NCI-H2171 (cell line): ENCODE measurements at regions not wholly inside any gene's neighbourhood (a gene's known extent, or its start where the extent isn't known, plus 50 kb on each side); places are given as distances from the start of the nearest gene placed in this dataset.
"Not testable (repeated sequence)": the region's sequence is repeated elsewhere in the genome, so short reads cannot be mapped to it uniquely, and the experiment has no call there.

Experiments used
- DNase-seq: peaks from one replicate; lab custom pipeline; 2025; lab: John Stamatoyannopoulos, UW

DNA sequence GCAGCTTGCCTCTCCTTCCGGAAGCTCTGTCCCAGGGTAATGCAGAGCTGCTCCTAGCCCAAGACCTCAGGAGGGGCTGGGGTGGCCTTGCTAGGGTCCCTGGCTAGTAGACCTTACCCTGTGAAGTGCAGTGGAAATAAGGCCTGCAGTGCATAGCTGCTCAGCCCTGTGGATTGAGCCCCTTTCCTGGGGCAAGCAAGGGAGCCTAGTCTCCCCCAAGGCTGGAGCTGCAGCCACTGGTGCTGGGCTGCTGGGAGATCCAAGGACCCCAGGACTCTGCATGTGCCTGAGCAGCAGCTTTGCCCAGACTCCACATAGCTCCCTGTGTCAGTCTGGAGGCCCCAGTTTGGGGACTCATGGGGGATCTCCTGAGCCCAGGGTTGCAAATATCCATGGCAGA lies 57.9 kb downstream of the FANCF start:
- DNase-seq: no peak

DNA sequence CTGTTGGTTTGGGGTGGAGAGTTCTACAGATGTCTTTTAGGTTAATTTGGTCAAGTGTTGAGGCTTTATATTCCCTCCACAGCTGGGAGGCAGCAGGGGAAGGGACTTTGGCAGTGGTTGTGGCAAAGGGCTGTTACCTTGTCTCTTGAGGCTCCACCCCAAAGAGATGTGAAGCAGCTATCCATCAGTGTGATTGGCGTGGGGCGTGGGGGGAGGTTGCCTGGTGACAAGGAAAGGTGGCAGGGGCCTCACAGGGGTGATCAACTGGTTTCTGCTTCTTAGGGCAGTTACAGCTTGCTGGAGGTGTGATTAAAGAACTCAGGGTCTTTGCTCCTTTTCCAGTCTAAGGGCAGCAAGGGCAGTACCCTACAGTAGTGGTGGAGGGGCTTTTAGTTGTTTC lies 59.3 kb downstream of the FANCF start:
- DNase-seq: no peak

DNA sequence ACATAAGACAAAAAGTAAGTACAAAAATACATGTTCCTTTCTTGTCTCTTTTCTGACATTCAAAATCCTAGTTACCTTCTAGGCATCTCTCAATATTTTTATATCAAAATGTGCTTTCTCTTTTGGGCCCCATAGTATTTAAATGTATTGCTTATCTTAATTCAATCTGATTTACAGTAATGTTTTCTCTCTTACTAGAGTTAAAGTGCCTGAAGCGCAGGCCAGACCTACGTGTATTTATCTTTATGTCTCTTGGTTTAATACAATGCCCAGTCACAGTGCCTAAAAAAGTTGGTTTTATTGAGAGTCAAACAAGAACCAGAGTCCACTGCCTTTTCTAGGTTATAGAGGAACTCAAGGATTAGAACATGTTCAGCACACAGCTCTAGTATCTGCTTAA lies 64.3 kb downstream of the FANCF start:
- DNase-seq: no peak

DNA sequence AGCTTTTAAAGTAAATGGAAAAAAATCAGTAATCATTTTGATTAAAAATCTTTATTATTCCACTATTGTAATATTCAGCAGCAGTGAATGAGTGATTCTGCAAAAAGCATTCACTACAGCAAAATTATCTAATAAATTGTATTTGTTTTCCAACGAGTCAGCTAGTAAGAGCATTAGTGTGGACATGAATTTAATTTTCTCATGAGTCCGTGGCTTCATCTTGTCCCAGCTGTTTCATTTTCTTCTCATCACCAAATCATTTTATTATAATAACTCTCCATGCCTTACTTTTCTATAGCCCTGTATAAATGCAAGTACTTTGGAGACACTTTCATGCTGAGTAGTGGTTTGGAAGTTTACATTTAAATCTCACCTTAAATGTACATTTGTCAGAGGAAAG lies 66.2 kb downstream of the FANCF start:
- peak; percentile 18 for DNase-seq

DNA sequence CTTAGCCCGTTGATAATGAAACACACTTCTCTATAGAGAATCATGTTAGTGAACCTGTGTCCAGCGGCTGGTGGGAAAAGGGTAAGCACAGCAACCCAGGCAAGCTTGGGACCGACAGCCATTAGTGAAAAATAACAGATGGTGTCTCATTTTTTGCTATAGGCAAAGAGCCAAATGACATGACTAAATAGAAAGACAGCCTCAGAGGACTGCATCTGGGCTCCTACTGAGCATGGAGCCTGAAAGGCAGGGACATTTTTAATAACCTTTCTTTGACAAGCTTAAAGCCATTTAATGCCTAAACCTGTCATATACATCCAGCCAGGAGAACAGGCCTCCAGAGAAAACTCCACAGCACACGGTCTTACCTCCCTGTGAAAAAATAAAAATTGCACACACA lies 67.0 kb downstream of the FANCF start:
- DNase-seq: peak; percentile 95

DNA sequence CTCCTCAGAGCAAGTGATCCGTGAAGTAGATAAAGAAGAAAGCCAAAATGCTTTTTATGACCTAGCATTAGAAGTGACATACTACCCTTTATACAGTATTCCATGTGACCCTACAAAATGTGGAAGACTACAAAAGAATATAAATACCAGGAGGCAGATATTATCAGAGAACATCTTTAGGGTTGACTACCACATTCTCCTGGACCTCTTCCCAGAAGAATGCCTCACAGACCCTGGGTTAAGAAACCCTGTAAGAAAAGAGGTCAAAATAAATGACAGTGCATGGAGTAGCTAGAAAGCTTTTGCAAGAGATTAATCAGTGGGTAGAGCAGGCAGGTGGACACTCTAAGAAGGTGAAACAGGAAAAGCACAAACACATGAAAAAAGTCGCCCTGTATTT lies 69.2 kb downstream of the FANCF start:
- DNase-seq: no peak

DNA sequence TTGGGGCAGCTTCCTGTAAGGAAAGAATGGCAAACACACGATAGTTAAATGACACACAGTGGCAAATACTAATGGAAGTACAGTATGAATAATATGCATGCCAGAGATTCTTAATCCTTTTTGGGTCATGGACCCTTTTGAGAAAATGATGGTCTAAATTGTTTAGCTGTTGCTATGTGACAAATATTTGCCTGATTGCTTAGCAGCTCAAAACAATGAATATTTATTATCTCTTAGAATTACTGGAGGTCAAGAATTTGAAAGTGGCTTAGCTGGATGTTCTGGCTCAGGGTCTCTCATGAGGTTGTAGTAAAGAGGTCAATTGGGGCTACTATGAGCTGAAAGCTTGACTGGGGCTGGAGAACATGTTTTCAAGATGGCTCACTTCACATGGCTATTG lies 69.7 kb downstream of the FANCF start:
- DNase-seq: no peak

DNA sequence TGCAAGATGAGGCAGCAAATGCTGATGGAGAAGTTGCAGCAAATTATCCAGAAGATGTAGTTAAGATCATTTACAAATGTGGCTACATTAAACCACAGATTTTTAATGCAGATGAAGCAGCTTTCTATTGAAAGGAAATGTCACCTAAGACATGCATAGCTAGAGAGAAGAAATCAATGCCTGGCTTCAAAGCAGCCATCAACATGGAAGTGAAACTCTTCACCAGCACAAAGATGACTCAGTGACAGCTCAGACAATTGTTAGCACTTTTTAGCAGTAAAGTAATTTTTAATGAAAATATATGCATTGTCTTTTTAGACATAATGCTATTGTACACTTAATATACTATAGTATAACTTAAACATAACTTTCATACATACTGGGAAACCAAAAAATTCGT lies 71.4 kb downstream of the FANCF start:
- no peak for DNase-seq

DNA sequence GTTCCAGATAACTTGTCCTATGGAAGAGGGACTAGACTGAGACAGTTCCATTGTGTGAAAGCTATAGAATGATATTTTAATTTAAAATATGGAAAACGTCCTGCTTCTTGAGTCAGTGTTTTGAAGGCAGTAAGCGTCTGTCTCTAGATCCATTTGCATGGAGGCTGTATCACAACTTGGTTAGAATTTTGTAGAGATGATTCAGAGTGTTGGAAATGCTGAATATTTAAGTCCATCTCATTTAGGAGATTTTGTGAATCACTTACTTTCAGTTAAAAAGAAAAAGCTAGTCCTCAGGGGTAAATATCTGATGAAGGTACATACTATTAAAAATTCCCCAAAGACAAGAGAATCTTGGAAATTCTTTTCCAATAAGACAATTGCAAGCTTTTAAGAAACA lies 72.7 kb downstream of the FANCF start:
- no peak for DNase-seq

DNA sequence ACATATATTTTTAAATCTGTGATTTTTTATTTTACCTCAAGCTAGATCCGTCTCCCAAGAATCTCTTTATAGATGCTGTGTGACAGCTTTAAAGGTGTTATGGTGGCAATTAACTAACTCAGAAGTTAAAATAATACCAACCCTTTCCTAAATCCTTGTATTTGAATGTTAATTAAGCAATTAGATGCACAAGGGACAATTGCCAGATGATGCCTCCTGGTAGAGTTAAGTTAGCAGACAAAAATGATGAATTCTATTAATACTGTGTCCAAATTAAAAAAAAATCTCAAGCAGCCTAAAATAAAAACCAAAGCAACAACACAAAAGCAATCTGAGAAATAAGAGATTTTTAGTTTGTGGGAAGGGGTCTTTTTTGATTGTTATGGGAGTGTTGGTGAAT lies 78.9 kb downstream of the FANCF start:
- no peak for DNase-seq

DNA sequence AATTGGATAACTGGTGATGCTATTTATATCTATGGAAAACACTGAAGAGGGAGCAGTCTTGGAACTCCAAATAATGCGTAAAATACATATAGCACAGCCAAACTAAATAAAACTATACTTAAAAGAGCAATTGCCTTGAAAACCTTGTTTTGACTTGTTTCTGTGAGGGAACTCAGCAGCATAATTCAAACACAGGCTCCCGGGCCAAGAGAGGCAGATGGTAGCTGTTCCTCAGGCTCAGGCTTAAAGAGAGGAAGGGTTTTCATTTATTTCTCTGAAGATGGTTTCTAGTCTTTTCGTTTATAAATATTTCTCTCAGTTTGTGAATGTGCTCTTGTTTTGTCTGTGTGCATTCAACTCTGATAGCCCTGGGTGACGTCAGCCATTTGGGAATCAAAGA lies 82.4 kb downstream of the FANCF start:
- DNase-seq: no peak

DNA sequence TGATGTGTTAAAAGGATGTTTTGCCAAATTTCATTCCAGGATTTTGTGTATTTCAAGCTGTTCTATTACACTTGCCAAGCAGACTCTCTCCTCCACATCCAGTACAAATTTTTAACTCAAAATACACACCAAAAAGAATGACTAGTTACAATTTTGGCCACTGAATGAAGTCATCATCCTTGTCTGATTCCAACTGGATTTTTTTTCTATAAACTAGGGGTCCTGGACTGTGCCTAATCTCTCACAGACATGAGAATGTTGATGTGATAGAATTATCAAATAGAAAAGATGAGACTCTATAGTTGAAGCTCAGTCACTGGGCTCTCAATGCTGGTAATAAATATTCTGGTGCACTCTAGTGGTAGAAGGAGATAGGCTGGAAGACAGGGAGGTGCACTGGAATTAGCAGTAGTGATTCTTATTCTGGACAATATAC lies 85.8 kb downstream of the FANCF start:
- peak; percentile 64 for DNase-seq

DNA sequence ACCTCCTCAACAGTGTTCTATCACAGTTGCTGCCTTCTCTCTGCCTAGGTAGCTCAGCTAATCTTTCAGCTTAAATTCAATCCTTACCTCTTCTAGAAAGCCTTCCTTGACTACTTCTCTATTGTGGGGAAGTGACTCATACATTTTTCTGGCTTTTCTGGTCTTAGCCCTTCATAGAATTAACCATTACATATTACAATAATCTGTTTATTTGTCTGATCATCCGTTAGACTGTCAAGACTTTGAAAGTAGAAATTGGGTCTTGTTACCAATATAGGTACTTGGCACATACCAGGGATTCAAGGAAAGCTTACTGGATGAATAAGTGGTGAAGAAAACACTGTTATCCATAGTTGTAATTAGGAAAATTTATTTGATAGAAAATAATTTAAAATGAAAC lies 89.6 kb downstream of the FANCF start:
- no peak for DNase-seq

DNA sequence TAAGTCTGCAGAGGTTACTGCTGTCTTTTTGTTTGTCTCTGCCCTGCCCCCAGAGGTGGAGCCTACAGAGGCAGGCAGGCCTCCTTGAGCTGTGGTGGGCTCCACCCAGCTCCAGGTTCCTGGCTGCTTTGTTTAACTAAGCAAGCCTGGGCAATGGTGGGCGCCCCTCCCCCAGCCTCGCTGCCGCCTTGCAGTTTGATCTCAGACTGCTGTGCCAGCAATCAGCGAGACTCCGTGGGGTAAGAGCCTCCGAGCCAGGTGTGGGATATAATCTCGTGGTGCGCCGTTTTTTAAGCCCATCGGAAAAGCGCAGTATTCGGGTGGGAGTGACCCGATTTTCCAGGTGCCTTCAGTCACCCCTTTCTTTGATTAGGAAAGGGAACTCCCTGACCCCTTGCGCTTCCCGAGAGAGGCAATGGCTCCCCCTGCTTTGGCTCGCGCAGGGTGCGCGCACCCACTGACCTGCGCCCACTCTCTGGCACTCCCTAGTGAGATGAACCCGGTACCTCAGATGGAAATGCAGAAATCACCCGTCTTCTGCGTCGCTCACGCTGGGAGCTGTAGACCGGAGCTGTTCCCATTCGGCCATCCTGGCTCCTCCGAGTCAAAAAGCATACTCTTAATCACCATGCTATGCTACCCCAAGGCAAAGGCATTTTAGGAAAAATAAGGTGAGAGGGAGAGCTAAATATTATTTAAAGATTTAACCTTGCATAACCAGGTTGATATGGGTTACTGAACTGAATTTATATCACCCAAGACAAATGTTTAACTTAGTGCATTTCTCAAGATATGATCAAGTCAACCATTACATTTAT lies 96.8 kb downstream of the FANCF start:
- not testable (repeated sequence) for DNase-seq

DNA sequence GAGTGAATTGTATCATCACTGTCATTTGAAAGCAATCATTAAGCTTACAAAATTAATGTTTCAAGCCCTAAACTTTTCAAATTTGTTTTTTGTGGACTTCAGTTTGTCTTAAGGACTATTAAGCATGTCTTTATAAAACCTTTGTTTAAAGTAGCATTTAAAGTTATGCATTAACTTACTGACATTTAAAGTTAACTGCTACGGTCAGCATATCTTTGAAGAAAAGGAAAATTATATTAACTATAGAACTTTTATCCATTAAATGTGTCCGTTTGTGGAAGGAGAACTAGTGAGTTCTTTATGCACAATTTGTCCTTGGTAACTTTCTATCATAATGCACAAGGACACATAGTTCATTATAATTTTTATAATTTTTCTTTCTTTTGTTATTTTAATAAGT lies 103.4 kb downstream of the FANCF start:
- DNase-seq: no peak

DNA sequence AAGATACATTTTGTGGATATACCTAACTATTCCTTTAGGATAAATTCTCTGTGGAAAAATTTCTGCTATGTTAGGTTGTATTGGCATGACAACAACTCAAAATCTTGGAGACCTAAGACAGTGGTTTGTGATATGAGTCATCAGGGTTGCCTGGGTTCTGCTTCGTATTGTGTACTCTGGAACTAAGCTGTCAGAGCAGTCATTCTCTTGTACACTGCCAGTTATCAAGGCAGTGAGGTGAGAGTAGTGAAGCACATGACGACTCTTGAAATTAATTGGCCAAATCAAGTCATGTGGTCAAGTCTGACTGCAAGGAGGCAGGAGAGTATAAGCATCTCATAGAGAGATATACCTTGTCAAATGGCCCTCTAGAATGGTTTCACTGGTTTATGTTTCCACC lies 104.4 kb downstream of the FANCF start:
- peak; percentile 23 for DNase-seq

DNA sequence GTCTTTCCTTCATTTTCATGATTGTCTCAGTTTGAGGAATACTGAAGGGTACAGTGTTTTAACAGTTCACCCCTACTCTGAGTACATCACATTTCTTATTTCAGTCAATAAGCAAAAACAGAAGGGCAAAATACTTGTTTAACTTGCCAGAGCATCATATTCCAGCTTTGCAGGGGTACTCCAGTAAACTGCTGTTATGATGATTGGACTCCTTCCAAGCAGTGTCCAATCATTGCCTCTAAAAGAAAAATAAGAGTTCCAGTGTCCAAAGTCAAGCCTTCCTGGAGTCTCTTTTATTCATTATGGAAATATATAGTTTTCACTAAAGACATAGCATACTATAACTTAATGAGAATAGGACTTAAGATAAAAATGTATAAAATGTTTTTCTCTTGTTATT lies 105.1 kb downstream of the FANCF start:
- DNase-seq: peak; percentile 24

DNA sequence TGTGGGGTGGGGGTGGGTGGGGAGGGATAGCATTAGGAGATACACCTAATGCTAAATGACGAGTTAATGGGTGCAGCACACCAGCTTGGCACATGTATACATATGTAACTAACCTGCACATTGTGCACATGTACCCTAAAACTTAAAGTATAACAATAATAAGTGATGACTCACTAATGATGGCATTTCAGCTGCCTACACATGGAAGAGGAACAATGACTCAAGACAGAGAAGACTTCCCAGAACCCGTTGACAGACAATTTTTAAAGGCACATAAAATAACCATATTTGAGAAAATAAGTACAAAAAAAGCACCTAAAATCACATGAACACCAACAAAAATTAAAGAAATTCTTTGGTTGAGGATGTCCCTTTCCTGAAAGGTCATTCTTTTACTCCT lies 107.3 kb downstream of the FANCF start:
- DNase-seq: not testable (repeated sequence)

DNA sequence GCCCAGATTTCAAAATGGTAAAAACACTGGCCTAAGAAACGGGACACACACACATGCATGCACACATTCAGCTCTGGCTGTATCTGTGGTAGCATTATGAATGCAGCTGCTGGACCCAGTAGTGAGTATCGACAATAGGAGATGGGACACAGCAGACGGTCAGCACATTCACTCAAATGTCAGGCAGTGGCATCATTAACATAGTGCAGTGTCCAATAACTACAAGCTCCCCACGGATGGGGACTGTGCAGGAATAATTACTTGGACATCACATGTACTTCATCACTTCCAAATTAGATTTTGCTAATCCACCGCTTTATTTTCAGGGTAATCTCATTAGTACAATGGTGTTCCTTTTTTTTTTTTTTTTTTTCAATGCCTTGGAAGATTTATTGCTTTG lies 109.5 kb downstream of the FANCF start:
- no peak for DNase-seq

DNA sequence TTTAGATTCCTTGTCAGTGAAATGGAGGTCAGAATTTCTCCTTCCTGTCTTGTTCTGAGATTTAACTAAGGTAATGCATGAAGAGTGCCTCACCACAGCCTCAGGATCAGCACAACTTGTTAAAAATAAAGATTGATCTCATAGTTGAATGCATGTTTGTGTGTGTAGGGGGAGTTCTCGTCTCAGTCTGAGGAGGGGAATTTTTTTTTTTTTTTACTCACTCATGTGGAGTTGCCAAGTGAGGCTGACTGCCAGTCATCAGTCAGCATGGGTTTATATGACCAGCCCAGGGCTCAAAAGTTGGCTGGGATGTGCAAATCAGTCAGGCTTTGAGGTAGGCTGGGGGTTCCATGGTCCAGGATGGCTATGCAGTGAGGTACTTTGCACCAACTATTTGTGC lies 113.2 kb downstream of the FANCF start:
- DNase-seq: no peak

DNA sequence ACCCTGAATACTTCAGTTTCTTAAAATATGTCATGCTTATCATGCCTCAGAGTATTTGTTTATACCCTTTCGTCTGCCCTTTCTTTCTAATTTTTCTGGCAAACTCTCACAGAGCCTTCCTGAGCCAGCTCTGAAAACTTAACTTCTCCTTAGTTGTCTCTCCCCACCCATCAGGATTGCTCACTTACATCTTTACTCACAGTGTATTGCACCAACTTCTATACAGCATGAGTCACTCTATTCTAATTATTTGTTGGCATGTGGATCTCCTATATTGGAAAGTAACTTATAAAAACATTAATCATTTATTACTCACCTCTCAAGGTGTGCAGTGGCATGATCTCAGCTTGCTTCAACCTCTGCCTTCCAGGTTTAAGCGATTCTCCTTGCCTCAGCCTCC lies 114.9 kb downstream of the FANCF start:
- DNase-seq: no peak

DNA sequence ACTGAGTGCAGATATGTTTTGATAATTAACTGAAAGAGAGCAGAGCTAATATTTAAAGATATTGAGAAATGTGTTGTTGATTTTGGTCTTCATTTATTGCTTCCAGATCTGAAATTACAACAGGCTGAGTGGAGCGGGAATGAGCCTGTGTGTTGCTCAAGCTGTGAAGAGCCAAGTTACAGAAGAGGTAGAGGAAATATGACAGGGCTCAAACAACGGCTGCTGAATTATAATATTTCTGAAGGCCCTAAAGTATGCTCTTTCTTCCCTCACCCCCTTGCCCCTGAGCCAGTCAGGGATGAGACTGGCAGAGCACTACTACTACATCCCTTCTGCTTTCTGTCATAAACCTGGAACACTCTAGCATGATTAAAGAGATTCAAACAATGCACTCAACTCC lies 115.6 kb downstream of the FANCF start:
- no peak for DNase-seq

DNA sequence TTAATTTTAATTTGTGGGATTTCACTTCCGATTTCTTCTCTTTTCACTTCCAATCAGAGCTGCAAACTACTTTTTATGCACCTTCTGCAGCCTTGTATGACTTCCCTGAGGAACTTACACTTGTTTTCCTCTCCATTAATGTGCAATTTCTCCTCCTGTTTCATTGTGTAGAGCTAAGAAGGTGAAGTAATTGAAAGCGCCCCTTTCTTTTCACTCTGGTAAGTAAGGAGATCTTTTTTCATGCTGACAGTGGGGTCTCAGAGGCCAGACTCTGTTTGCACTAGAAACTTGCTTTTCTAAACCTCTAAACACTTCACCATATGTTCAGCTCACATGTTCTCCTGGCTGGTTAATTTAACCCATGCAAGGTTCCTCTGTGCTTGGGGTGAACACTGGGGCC lies 117.0 kb downstream of the FANCF start:
- DNase-seq: peak; percentile 89

DNA sequence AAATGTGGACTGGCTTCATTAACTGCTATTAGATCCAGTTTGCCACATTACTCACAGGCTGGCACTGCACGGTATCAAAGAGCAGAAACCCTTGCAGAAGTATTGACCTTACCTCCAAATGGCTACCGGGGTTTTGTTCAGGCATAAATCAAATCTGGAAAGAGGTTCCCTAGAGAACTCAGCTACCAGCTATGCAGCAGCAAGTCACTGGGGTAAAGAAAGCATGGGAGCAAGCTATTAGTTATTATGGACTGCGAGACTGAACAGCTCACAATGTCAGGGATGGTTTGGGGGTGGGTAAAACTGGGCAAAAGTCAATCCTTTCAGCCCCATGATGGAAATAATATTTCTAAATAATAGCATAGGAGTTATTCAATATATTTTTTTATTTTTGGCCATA lies 128.1 kb downstream of the FANCF start:
- no peak for DNase-seq
